HCT116 (cell line): ENCODE measurements at regions not wholly inside any gene's neighbourhood (a gene's known extent, or its start where the extent isn't known, plus 50 kb on each side); places are given as distances from the start of the nearest gene placed in this dataset.

Experiments
- ATAC-seq: fragments of 200-7000 bp; cut with Tn5 transposase; 2 replicates; pipeline ENCODE4 v1.9.1; 2020; ENCODE audit warnings: mild to moderate bottlenecking, moderate library complexity
- BruUV-seq: library from RNA; stranded (reverse); fragments of 400-500 nt; replicated peaks from 2 replicates; lab custom pipeline; 2021; lab: Mats Ljungman, UMichigan
- CTCF ChIA-PET: fragments of 300-600 bp; sonication (Branson Sonifier 250); formaldehyde crosslinking; loops from one replicate; lab custom pipeline; 2021; ENCODE audit warnings: antibody characterized with exemption; lab: Charles Lee
- POLR2A ChIA-PET: fragments of 300-600, 350-600 bp; sonication (Branson Sonifier 250); formaldehyde crosslinking; loops from one replicate; lab custom pipeline; 2021; ENCODE audit warnings: antibody characterized with exemption; lab: Charles Lee
- RAD21 ChIA-PET, 2 experiments: fragments of 300-600 bp; sonication (Branson Sonifier 250); formaldehyde crosslinking; loops; one replicate each; lab custom pipeline; 2023; ENCODE audit warnings: low total read pairs in 2 of 2; ENCODE audit not compliant: uncharacterized antibody in 2 of 2, unreplicated experiment in 2 of 2, low non-redundant PET in 1 of 2; lab: Charles Lee
- DNase-seq: peaks from one replicate; pipeline ENCODE4 v3.0.0-alpha.2; 2010; ENCODE audit warnings: low read depth, low spot score
- H2AFZ ChIP-seq: fragments of 200-600 bp; shearing (Covaris generic), sonication (generic); 2 replicates; pipeline ENCODE4 v1.6.1; 2017; ENCODE audit warnings: low read depth, mixed run types, mixed read lengths, antibody characterized with exemption, low read length; ENCODE audit not compliant: poor library complexity, severe bottlenecking
- H3K27ac ChIP-seq: 2 replicates; pipeline ENCODE4 v1.5.1; 2012; ENCODE audit warnings: low read depth, low read length
- H3K27me3 ChIP-seq: fragments of 200-600 bp; sonication (generic); 2 replicates; pipeline ENCODE4 v1.6.1; 2016; ENCODE audit warnings: mixed run types, low read length, mixed read lengths; ENCODE audit not compliant: insufficient read depth
- H3K36me3 ChIP-seq, 2 experiments: fragments of 200-500 bp in 1 of 2; fragments of 200-600 bp in 1 of 2; sonication (Bioruptor generic) in 1 of 2; sonication (generic) in 1 of 2; 2 replicates each; pipeline versions ENCODE4 v1.5.1 to v1.6.1; 2014 to 2016; ENCODE audit warnings: low read length in 2 of 2, inconsistent platforms in 1 of 2, mixed read lengths in 1 of 2, mixed run types in 1 of 2; ENCODE audit not compliant: insufficient read depth in 2 of 2, control insufficient read depth in 1 of 2
- H3K4me1 ChIP-seq, 2 experiments: fragments of 200-600 bp in 1 of 2; sonication (generic) in 1 of 2; 2 replicates each; pipeline versions ENCODE4 v1.5.1 to v1.6.1; 2012 to 2017; ENCODE audit warnings: low read length in 2 of 2, inconsistent platforms in 1 of 2, mild to moderate bottlenecking in 1 of 2, mixed read lengths in 1 of 2, mixed run types in 1 of 2, moderate library complexity in 1 of 2; ENCODE audit not compliant: insufficient read depth in 2 of 2, control insufficient read depth in 1 of 2
- H3K4me2 ChIP-seq: fragments of 200-600 bp; sonication (generic); 2 replicates; pipeline ENCODE4 v1.6.1; 2017; ENCODE audit warnings: mixed run types, low read length, mixed read lengths
- H3K4me3 ChIP-seq, 2 experiments: fragments of 200-600 bp in 1 of 2; sonication (generic) in 1 of 2; replicated peaks in 1 of 2; 2 replicates each; pipeline ENCODE4 v1.5.1; 2011 to 2016; ENCODE audit warnings: low read length in 2 of 2, control low read depth in 1 of 2, low read depth in 1 of 2, mild to moderate bottlenecking in 1 of 2, mixed read lengths in 1 of 2, mixed run types in 1 of 2
- H3K79me2 ChIP-seq: fragments of 200-600 bp; sonication (generic); 2 replicates; pipeline ENCODE4 v1.6.1; 2017; ENCODE audit warnings: mild to moderate bottlenecking, mixed run types, low read length, moderate library complexity, mixed read lengths; ENCODE audit not compliant: insufficient read depth
- H3K9ac ChIP-seq: fragments of 200-600 bp; sonication (generic); 2 replicates; pipeline ENCODE4 v1.6.1; 2016; ENCODE audit warnings: low read length, mixed read lengths
- H3K9me2 ChIP-seq: fragments of 200-600 bp; sonication (generic), shearing (Covaris generic); 2 replicates; pipeline ENCODE4 v1.6.1; 2017; ENCODE audit warnings: mixed run types, mild to moderate bottlenecking, moderate library complexity; ENCODE audit not compliant: insufficient read depth
- H3K9me3 ChIP-seq, 2 experiments: fragments of 200-500 bp in 1 of 2; fragments of 200-600 bp in 1 of 2; sonication (Bioruptor generic) in 1 of 2; sonication (generic) in 1 of 2; 2 replicates each; pipeline ENCODE4 v1.6.1; 2014 to 2017; ENCODE audit warnings: low read length in 2 of 2, mixed read lengths in 2 of 2, inconsistent platforms in 1 of 2, low read depth in 1 of 2, mild to moderate bottlenecking in 1 of 2, mixed run types in 1 of 2, moderate library complexity in 1 of 2; ENCODE audit not compliant: control insufficient read depth in 1 of 2, insufficient read depth in 1 of 2
- H4K20me1 ChIP-seq: fragments of 200-600 bp; sonication (generic), shearing (Covaris generic); 2 replicates; pipeline ENCODE4 v1.6.1; 2017; ENCODE audit warnings: mixed run types, mild to moderate bottlenecking, moderate library complexity; ENCODE audit not compliant: insufficient read depth
- CBX3 ChIP-seq: IDR thresholded peaks from 2 replicates; pipeline ENCODE4 v1.6.1; 2012; ENCODE audit warnings: low read depth
- EGR1 ChIP-seq: IDR thresholded peaks from 2 replicates; pipeline ENCODE4 v1.6.1; 2012; ENCODE audit warnings: low read depth
- ELF1 ChIP-seq: IDR thresholded peaks from 2 replicates; pipeline ENCODE4 v1.6.1; 2012; ENCODE audit warnings: low read depth, borderline replicate concordance
- EZH2 ChIP-seq: fragments of 200-600 bp; sonication (generic); IDR thresholded peaks from 2 replicates; pipeline ENCODE4 v1.6.1; 2017; ENCODE audit warnings: antibody characterized with exemption, mixed run types
- EZH2phosphoT487 ChIP-seq: fragments of 200-600 bp; IDR thresholded peaks from 2 replicates; pipeline ENCODE4 v1.6.1; 2018; ENCODE audit warnings: antibody characterized with exemption, borderline replicate concordance
- FOSL1 ChIP-seq: IDR thresholded peaks from 2 replicates; pipeline ENCODE4 v1.6.1; 2012; ENCODE audit warnings: low read depth
- JUND ChIP-seq: IDR thresholded peaks from 2 replicates; pipeline ENCODE4 v1.6.1; 2012
- POLR2A ChIP-seq: IDR thresholded peaks from 2 replicates; pipeline ENCODE4 v1.7.0; 2011; ENCODE audit warnings: borderline replicate concordance; ENCODE audit not compliant: insufficient read depth, insufficient read length; ENCODE audit errors: extremely low read depth
- RAD21 ChIP-seq: IDR thresholded peaks from 2 replicates; pipeline ENCODE4 v1.6.1; 2012; ENCODE audit warnings: low read depth, mild to moderate bottlenecking
- REST ChIP-seq: IDR thresholded peaks from 2 replicates; pipeline ENCODE4 v1.6.1; 2012; ENCODE audit warnings: low read depth
- SIN3A ChIP-seq: IDR thresholded peaks from 2 replicates; pipeline ENCODE4 v1.6.1; 2012; ENCODE audit warnings: low read depth
- SRF ChIP-seq: IDR thresholded peaks from 2 replicates; pipeline ENCODE4 v1.6.1; 2012; ENCODE audit warnings: low read depth
- TCF7L2 ChIP-seq: IDR thresholded peaks from 2 replicates; pipeline ENCODE4 v1.7.0; 2011; ENCODE audit warnings: borderline replicate concordance, inconsistent platforms; ENCODE audit not compliant: insufficient read depth, insufficient read length; ENCODE audit errors: extremely low read depth
- YY1 ChIP-seq: IDR thresholded peaks from 2 replicates; pipeline ENCODE4 v1.6.1; 2011; ENCODE audit warnings: low read length, low read depth, moderate library complexity, mild to moderate bottlenecking; ENCODE audit not compliant: insufficient replicate concordance; ENCODE audit errors: extremely low read depth
- ZFX ChIP-seq: fragments of 450-650 bp; IDR thresholded peaks from 2 replicates; pipeline ENCODE4 v1.6.1; 2017
- ZNF274 ChIP-seq: fragments of 200-500 bp; sonication (Bioruptor generic); IDR thresholded peaks from 2 replicates; pipeline ENCODE4 v1.6.1; 2014; ENCODE audit warnings: mild to moderate bottlenecking, low read depth, low read length, inconsistent platforms
- intact Hi-C: fragments of 100-400 bp; cut with micrococcal nuclease; formaldehyde crosslinking; loops from 2 replicates; pipeline ENCODE4 v1.10.0; 2022
- TF ChIP-seq, protein P1 (sequence below): IDR thresholded peaks from 2 replicates; pipeline ENCODE4 v1.6.1; 2011; ENCODE audit warnings: mild to moderate bottlenecking, low read length, moderate library complexity; ENCODE audit not compliant: insufficient replicate concordance; ENCODE audit errors: extremely low read depth

- Histone ChIP-seq H4K20me1 (no peaks in the 10 kb centered on the region), H3K9ac (no peak overlapping the region), H3K4me2 (no peak overlapping the region), H3K27me3 (no peaks in the 10 kb centered on the region), H3K4me3 (no peak overlapping the region), H2AFZ (no peak overlapping the region), H3K9me3 (no peaks in the 10 kb centered on the region), H3K9me2 (no peaks in the 10 kb centered on the region), H3K4me1 (no peaks in the 10 kb centered on the region), H3K36me3 (no peaks in the 10 kb centered on the region), H3K79me2 (no peaks in the 10 kb centered on the region), H3K27ac (no peak overlapping the region)
- no peak for ATAC-seq
- CTCF ChIA-PET = no interaction called here
- RAD21 ChIA-PET = no interaction called here
- TF ChIP-seq EGR1 (no peak), ELF1 (no peak), POLR2A (no peak), SIN3A (no peak), JUND (no peak)
- DNase-seq = no peak
- POLR2A ChIA-PET = no interaction called here
- BruUV-seq = no TSS peak
- intact Hi-C loops = no loop called here
Measured at GRCh38 chr1:55913565-55913964, 665.8 kb downstream of the PLPP3 start.

- Histone ChIP-seq H3K4me3 (no peak overlapping the region), H3K4me1 (no peaks in the 10 kb centered on the region), H3K9me3 (no peaks in the 10 kb centered on the region), H3K4me2 (no peak overlapping the region), H3K79me2 (no peaks in the 10 kb centered on the region), H3K36me3 (no peaks in the 10 kb centered on the region), H2AFZ (no peak overlapping the region), H3K9me2 (no peaks in the 10 kb centered on the region), H3K9ac (no peak overlapping the region), H3K27ac (no peak overlapping the region), H3K27me3 (no peaks in the 10 kb centered on the region), H4K20me1 (no peaks in the 10 kb centered on the region)
- TF ChIP-seq CBX3 (no peak), ZFX (no peak), ZNF274 (no peak), REST (no peak), EGR1 (no peak), JUND (no peak), EZH2 (no peak), FOSL1 (no peak), TCF7L2 (no peak), SIN3A (no peak), YY1 (no peak), EZH2phosphoT487 (no peak), RAD21 (no peak), SRF (no peak)
- TF ChIP-seq, protein P1, sequence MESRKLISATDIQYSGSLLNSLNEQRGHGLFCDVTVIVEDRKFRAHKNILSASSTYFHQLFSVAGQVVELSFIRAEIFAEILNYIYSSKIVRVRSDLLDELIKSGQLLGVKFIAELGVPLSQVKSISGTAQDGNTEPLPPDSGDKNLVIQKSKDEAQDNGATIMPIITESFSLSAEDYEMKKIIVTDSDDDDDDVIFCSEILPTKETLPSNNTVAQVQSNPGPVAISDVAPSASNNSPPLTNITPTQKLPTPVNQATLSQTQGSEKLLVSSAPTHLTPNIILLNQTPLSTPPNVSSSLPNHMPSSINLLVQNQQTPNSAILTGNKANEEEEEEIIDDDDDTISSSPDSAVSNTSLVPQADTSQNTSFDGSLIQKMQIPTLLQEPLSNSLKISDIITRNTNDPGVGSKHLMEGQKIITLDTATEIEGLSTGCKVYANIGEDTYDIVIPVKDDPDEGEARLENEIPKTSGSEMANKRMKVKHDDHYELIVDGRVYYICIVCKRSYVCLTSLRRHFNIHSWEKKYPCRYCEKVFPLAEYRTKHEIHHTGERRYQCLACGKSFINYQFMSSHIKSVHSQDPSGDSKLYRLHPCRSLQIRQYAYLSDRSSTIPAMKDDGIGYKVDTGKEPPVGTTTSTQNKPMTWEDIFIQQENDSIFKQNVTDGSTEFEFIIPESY = no peak
- no peak for ATAC-seq
- DNase-seq = no peak
- ChIA-PET RAD21 (no interaction called here), POLR2A (no interaction called here), CTCF (no interaction called here)
- intact Hi-C loops = no loop called here
- BruUV-seq = no TSS peak
Measured at GRCh38 chr1:55912438-55912837, 666.9 kb downstream of the PLPP3 start.
